Stimulated activated CD4-positive, alpha-beta T cell treated with anti-CD3 and anti-CD28 coated beads, Interleukin-4, amount 100 ng/mL, for 4 hours (primary cell): ENCODE measurements at regions not wholly inside any gene's neighbourhood (a gene's known extent, or its start where the extent isn't known, plus 50 kb on each side); places are given as distances from the start of the nearest gene placed in this dataset.

Source experiments
- DNase-seq, 2 experiments: peaks; one replicate each; pipeline ENCODE4 v3.0.0-alpha.2; 2020

DNA sequence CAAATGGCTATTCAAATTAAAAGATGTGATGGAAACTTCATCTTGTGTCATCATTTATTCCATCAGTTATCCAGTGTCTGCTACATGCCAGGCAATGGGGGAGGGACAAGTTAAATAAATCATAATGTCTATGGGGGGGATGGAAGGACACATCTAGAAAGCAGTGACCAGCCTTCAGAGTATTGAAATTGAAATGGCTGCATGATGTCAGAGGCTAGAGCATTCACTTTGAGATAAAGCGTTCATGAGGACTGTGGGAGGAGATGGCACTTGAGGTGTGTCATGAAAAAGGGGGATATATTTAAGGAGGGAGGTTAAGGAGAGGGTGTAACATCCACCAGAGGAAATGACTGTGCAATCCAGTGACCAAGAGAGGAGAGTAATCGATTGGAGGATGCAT is 50.6 kb downstream of the SLIT2 start:
- DNase-seq: no peak

DNA sequence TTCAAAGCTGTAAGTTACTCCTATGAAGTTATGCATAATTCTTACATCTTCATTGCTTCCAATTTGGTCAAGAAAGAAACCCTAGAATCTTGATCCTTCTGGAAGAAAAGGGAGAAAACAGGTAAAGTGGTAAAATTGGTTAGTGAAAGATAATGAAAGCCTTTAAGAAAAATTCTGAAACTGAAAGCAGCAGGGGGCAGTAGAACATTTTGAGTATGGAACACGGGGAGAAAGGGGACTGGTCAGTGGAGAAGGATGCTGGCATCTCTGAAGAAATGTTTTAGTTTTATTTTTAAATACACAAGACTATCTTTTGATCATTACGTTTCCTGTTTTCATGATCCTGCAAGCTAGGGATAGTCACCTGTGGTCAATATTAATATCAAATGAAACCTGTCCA is 54.3 kb downstream of the SLIT2 start:
- no peak for DNase-seq

DNA sequence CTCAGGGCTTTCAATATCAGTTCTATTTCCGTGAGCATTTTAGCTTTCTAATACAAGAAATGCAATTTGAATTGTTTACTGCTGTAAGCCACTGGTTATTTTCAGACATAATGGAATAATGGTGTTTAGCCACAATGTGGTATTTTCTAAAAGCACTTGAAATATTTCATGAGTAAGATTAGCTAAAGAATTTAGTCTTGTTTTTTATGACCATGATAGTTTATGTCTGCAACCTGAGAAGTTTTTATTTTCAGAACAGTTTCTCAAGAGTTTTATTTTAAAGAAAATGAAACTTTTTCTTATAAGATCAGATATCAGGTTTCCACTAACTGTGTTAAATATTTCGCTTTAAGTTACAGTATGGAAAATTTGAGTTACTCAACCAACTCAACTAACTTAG is 60.2 kb downstream of the SLIT2 start:
- no peak for DNase-seq

DNA sequence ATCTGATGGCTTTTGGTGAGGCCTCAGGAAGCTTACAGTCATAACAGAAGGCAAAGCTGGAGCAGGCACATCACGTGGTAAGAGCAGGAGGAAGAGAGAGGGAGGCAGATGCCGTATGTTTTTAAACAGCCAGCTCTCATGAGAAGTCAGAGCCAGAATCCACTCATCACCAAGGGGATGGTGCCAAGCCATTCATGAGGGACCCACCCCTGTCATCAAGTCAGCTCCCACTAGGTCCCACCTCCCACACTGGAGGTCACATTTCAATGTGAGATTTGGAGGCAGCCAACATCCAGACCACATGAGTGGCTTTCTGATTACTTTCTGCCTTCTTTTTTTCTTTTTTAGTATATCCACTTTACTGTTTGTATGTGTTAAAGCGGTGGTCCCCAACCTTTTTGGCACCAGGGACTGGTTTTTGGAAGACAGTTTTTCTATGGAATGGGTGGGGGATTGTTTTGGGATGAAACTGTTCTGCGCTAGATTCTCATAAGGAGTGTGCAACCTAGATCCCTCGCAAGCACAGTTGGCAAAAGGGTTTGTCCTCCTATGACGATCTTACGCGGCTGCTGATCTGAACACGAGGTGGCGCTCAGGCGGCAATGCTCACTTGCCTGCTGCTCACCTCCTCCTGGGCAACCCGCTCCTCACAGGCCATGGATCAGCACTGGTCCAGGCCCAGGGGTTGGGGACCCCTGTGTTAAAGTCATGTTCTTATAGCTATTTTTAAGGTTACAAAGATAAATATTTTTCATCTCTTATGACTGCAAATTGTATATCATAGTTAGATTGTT is 61.7 kb downstream of the SLIT2 start:
- no peak for DNase-seq

DNA sequence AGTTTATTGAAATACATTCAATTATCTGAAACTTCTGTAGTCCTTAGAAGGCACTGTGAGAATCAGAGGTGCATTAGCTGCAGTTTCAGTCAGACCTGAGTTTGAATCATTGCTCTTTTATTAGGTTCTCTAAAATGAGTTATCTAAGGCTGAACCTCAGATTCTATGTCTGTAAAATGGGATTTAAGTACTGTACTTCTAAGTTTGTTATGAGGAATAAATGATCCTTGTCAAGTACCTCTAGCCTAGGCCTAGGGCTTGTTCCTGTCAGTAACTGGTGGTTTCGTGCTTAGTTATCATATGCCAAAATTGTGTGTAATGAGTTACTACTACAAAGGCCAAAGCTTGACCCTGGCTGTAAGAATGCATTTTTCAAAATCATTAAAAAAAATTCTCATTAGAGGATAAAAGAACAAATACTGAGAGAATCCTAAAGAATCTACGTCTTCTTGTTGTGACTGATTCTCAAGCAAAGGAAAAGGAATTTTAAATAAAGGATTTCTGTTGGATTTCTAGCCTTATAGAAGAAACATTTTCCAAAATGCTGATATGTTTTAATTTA is 65.8 kb downstream of the SLIT2 start:
- no peak for DNase-seq

DNA sequence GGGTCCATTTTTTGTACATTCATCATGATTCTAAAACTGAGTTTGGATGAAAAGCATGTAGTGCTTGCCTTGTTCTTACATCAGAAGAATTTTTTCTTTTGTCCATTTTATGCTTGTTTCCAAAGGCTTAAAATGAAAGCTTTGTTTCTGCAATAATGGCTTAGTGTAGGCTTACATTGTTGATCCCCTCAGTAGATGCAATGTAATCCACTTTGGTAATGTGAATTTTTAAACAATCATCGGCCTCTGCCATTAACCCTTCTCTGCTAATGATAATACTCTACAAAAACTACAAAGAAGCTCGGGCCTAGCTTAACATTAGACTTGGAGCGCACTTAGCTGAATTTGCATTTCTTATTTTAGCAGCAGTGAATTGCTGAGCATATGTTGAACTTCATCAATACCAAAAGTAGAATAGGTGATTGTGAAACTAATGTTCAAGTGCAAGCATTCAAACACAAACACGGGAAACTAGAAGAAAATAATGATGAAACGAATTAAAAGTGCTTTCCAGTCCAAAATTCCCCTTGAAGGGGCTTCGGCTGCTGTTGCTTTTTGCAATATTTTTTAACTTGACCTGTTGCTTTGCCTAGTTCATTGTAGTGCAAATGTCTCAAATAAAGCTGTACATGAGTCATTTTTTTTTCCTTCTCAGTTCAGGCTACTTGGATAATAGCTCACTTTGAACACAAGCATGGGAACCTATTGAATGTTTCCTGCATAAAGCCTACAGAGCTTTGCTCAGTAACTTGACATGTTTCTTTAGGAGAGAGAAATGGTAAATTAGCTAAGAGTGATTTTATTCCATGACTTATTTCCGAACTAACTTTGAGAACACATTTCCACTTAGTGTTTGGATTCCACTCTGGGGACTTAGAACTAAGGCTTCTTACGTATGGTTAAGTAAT is 66.5 kb downstream of the SLIT2 start:
- DNase-seq: no peak

DNA sequence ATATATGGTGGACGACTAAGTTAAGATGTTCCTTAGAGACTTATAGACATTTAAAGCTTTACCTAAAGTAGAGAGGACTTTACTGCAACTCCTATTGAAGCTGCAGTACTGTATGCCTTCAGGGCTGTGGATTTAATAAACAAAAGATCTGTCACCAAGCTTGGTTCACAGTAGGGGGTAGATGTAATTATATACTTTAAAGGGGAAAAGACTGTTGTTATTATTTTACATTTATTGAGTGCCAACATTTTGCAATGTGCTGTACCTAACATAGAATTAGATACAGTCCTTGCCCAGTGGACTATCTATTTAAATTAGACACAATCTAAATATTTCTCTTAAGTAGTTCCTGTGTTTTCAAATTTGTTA is 67.2 kb downstream of the SLIT2 start:
- DNase-seq: no peak

DNA sequence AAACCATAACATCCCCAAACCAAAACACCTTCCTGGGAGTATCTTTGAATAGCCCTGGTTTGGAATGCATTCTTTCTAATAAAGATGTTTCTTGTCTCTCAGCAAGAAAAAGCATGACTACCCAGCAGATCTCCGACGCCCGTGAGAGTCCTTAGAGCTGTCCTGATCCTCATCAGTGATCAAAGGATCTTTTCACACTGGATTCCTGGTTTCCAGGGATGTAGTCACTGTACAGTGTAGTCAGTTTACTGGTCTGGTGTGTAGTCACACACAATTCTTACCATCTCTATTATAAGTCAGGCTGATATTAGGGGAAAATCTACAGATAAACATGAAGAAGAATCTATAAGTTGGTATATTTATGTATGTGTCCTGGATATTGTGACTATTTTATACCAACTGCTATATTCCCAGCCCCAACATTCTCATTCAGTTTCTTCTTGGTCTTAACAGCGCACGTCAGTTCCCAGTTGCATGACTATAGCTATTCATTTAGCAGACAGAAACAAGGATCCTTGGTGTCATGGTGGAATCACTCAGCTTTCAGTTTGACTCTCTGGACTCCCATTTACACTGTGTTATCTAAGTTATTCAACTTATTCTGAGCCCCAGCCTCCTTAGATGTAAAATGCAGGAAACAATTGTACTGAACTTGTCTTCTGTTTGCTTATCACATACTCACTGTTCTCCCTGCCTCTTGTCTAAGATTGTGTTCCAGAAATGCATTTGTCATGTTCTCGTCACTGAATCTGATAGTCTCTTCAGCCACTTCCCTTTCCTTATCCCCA is 68.3 kb downstream of the SLIT2 start:
- no peak for DNase-seq

DNA sequence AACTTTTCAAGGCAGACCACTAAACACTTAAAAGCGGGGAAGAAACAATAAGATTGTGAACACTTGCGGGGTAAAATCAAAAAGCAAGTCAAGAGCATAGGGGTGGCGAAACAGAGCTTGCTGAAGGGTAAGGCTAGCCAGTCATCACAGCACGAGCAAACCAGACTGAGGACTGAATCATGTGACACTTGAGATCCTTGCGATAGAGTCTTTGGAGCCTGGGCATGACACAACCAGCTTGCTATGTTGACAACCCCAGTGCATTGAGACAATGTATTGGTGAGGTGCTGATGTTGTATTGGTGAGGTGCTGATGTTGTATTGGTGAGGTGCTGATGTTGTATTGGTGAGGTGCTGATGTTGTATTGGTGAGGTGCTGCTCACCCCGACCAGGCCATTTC is 72.3 kb downstream of the SLIT2 start:
- DNase-seq: no peak

DNA sequence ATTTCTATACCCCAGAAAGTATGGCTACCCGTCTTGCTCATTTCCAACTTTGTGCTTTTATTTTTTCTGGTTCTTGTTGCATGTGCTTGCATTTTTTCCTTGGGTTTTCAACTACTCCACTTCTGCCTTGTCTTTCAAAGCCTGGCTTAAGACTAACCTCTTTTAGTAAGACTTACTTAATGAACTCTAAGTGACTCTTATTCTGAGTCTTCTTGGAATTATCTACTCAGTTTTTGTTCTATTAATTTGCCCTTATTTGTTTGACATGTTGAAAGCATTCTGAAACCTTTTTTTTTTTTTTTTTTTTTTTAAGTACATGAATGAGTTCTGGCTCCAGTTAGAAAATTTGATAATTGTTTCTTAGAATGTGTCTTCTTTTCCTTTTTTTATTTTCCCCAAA is 74.8 kb downstream of the SLIT2 start:
- DNase-seq: no peak

DNA sequence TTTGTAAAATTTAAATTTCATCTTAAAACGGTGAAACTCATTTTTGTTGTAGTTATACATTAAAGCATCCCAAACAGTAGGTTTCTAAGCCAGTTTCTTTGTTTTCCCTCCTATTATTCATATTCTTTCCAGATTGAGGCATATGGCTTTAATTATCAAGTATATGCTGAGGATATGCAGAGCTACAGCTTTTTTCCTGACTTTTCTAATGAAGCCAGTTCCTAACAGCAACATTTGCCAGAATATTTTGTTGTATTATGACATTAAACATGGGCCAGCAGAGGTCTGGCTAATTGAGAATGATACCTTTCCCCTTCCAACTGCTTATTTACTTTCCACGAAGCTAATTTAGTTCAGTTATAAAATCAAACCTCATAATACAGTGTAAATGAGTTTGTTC is 75.3 kb downstream of the SLIT2 start:
- no peak for DNase-seq

DNA sequence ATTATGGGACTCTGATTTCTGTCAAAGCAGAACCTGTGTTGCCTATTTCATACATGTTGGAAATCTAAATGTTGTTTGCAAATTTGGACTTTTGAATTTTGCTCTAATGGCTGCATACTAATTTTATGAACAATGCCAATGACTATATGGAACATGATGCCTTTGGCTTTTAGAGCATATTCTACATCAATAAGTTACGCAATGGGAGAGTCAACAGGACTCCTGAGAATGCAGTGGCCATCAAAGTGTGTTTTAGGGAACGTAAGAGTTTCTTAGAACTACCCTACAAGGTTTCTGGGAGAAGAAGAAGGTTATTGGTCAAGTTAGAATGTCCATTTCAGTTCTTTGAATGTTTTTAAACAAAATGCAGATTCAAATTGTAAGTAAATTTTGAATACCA is 76.1 kb downstream of the SLIT2 start:
- DNase-seq: no peak

DNA sequence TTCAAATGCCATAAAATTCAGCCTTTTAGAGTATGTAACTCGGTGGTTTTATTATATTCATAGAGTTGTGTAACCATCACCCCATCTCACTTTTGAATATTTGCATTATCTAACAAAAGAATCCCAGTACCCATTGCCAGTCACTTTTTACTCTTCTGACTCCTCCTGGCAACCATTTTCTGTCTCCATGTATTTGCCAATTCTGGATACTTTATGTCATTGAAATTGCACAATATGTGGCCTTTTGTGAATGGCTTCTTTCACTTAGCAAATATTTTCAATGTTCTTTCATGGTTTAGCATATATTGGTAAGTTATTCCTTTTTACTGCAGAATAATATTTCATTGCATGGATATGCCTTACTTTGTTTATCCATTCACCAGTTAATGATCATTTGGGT is 79.9 kb downstream of the SLIT2 start:
- DNase-seq: no peak

DNA sequence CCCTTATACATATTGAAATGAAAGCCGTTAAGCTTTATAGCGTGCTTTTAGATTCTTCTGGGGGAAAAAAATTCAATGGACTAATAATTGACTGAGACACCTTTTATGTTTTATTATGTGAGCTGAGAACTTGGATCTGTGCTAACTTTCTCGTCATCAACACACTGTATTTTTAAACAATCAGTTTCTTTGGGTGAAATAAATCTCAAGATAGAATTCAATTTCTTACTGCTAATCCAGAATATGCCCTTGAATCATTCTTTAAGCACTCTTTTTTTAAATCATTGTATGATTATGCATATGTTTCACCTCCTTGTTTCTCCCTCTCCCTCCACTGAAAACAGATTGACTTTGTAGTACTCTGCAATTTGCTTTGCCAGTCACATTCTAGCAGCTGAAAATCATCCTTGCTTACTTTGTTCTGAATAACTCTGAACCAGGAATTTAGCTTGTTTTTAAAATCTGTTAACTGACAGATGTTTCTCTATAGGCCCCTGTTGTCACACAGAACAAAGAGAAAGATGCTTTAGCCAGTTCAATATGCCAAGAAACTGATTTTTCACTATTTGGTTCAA is 81.5 kb downstream of the SLIT2 start:
- no peak for DNase-seq

DNA sequence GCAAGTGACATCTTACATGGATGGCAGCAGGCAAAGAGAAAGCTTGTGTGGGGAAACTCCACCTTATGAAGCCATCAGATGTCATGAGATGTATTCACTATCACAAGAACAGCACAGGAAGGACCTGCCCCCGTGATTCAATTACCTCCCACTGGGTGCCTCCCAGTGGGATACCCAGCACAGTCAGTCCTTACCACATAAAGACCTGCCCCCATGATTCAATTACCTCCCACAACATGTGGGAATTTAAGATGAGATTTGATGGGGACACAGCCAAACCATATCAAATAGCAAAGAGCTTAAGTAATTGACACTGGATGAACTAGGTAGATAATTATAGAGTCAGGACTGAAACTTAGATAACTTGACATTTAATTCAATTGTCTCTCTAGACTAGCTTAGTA is 85.6 kb downstream of the SLIT2 start:
- DNase-seq: no peak

DNA sequence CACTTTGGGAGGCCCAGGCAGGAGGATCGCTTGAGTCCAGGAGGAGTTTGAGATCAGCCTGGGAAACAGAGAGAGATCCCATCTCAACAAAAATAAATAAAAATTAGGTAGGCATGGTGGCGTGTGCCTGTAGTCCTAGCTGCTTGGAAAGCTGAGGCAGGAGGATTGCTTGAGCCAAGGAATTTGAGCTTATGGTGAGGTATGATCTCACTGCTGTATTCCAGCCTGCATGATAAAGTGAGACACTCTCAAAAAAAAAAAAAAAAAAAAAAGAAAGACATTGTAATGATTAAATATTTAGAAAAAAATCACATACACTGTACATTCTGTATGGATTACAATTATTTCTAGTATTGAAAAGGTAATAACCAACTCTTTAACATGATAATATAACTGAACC is 87.1 kb downstream of the SLIT2 start:
- DNase-seq: no peak

DNA sequence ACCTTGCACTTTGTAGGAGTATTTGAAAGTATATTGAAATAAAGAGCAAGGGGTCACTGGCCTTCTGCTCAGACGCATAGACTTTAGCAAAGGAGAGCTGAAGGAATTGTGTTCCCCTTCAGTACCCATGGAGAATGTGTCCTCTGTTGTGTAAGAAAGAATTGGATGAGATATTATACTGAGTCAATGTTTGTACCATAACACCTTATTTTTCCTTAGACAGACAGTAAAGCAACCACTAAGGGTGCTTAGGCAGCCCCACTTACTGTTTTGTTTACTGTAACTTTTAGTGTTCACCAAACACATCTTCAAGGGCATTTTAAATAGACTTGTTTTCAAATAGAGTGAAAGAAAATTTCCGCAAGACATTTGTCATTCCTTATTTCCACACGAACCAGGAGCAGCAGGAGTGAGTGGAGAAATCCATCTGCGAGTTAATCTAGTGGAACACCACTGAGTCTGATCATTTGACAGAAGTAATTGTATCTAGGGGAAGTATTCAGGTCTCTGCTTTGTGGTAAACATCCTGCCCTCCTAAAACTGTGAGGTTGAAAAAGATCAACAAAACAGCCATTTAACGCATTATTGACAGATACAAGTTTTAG is 89.5 kb downstream of the SLIT2 start:
- DNase-seq: no peak

DNA sequence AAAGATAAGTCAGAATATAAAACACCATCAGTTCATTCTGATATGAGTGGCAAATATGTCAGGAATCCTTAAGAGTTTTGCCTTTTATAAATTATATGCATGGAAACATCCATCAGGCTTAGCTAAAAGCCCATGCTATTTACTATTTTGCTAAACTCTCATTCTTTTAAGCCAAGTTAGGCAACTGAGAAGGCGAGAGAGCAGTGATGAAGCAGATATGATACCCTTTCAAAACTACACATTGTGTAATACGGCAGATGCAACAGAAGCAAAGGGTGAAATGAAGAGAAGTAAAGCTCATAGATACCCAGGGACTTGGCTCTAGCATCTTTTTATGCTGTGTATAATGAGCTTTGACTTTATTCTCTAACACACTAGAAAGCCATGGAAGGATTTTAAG is 95.8 kb downstream of the SLIT2 start:
- DNase-seq: no peak

DNA sequence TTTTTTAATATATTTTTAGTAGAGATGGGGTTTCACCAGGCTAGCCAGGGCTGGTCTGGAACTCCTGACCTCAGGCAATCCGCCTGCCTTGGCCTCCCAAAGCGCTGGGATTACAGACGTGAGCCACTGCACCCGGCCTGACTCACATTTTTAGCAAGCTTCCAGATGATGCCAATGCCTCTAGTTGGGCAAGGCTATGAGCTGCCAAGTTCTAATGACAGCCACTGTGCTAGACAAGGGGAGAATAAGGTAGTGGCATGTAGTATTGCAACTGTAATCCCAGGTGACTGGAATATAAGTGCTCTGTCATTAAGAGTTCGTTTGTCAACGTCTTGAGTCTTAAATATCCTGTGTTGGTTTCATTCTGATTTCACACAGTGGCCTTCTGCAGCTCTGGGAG is 96.7 kb downstream of the SLIT2 start:
- DNase-seq: no peak

DNA sequence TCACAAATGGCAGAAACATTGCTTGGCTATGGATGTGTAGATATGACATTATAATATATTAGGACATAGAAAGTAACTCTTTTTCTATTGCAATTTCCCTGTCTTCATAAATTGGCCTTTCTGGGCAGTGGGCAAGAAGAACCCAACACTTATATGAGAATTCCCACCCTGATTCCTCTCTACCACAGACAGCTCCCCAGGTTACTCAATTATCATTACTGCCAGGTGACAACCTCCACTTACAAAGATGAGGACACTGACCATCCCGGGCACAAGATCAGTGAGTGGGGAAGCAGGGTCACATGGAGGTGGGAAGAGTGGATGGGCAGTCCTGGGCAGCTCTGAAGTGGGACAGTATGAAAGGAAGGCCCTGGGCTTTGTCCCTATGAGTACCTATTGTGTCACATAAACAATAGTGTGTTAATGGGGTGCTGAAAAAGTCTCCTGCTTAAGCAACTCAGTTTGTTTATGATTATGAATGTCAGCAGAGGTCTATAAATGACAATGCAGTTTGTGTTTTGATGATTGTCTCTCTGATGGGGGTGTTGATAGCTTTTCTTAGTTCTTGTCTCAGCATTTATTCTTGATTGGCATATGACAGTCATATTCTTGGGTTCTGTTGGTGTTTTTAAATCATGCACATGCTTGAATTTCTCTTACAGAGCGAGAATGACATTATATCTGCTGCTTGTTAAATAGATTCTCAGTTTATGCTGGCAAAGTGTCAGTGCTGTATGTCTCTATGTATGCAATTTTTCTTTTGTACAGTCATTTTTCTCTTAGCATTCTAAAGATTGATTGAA is 99.9 kb downstream of the SLIT2 start:
- DNase-seq: no peak

DNA sequence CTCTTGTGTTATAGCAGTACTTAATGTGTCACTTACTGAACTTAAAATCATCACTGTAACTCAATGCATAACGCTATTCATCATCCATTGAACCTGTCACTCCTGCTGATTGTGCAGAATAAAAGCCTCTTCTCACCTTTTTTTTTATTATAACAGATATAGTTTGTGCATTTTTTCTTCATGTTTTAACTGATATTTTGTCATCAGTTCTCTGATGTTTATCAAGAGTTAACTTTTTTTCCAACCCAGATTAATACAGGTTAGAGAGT is 100.4 kb downstream of the SLIT2 start:
- DNase-seq: no peak

DNA sequence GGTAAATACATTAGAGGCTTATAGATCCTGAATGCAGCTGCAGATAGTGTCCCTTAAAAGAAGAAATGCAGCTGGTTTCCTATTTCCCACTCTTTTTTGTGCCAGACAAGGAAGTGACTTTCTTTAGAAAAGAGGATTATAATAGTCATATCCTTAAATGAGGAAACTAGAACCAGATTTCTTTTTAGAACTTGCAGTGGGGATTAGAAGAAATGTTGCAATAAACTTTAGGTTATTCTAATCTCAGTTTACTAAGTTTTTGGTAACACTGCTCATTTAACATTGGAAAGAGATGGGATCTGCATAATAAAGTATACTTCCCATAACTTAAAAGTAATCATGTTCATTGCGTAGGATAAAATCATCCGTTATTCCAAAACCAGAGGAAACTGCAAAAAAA is 101.9 kb downstream of the SLIT2 start:
- no peak for DNase-seq
